GM23338 (cell line): ENCODE measurements at regions not wholly inside any gene's neighbourhood (a gene's known extent, or its start where the extent isn't known, plus 50 kb on each side); places are given as distances from the start of the nearest gene placed in this dataset.

ENCODE experiments used
- ATAC-seq: fragments of 200-7000 bp; cut with Tn5 transposase; 3 replicates; pipeline ENCODE4 v1.9.1; 2020
- DNase-seq: peaks from one replicate; pipeline ENCODE4 v3.0.0-alpha.2; 2015; ENCODE audit warnings: low spot score
- H2AFZ ChIP-seq: fragments of 200-600 bp; sonication (generic); 2 replicates; pipeline ENCODE4 v1.8.0; 2016; ENCODE audit warnings: antibody characterized with exemption, mild to moderate bottlenecking, moderate library complexity
- H3F3A ChIP-seq: fragments of 200-600 bp; sonication (generic); replicated peaks from 2 replicates; pipeline ENCODE4 v1.8.0; 2017; ENCODE audit warnings: antibody characterized with exemption, mixed run types, low read depth
- H3K27ac ChIP-seq: fragments of 200-600 bp; sonication (generic); 2 replicates; pipeline ENCODE4 v1.6.1; 2016; ENCODE audit warnings: low read depth
- H3K27me3 ChIP-seq: fragments of 200-600 bp; sonication (generic); 2 replicates; pipeline ENCODE4 v1.8.0; 2016; ENCODE audit warnings: mild to moderate bottlenecking, mixed run types, moderate library complexity; ENCODE audit not compliant: insufficient read depth
- H3K36me3 ChIP-seq: fragments of 200-600 bp; sonication (generic); 2 replicates; pipeline ENCODE4 v1.8.0; 2016; ENCODE audit warnings: mild to moderate bottlenecking; ENCODE audit not compliant: insufficient read depth
- H3K4me1 ChIP-seq: fragments of 200-600 bp; sonication (generic); 2 replicates; pipeline ENCODE4 v1.8.0; 2016; ENCODE audit warnings: mild to moderate bottlenecking, moderate library complexity; ENCODE audit not compliant: insufficient read depth
- H3K4me2 ChIP-seq: fragments of 200-600 bp; sonication (generic); 2 replicates; pipeline ENCODE4 v1.7.1; 2017; ENCODE audit warnings: mixed run types
- H3K4me3 ChIP-seq: fragments of 200-600 bp; sonication (generic); 2 replicates; pipeline ENCODE4 v1.6.1; 2016; ENCODE audit warnings: mixed run types
- H3K79me2 ChIP-seq: fragments of 200-600 bp; sonication (generic); replicated peaks from 2 replicates; pipeline ENCODE4 v1.8.0; 2017; ENCODE audit warnings: mild to moderate bottlenecking; ENCODE audit not compliant: insufficient read depth
- H3K9me2 ChIP-seq: fragments of 200-600 bp; sonication (generic); 2 replicates; pipeline ENCODE4 v1.8.0; 2017; ENCODE audit not compliant: insufficient read depth
- H4K20me1 ChIP-seq: fragments of 200-600 bp; sonication (generic); replicated peaks from 2 replicates; pipeline ENCODE4 v1.8.0; 2017; ENCODE audit warnings: mild to moderate bottlenecking; ENCODE audit not compliant: insufficient read depth
- H3K27ac Mint-ChIP-seq: 2 replicates; pipeline ENCODE4 v1.8.0; 2020; ENCODE audit warnings: inconsistent platforms, mild to moderate bottlenecking, moderate library complexity, mixed read lengths
- H3K27me3 Mint-ChIP-seq: 3 replicates; pipeline ENCODE4 v1.8.0; 2022; ENCODE audit warnings: low read depth, mild to moderate bottlenecking, moderate library complexity, mixed read lengths, inconsistent platforms; ENCODE audit not compliant: insufficient read depth, poor library complexity
- H3K36me3 Mint-ChIP-seq: 3 replicates; pipeline ENCODE4 v1.8.0; 2021; ENCODE audit warnings: low read depth, mild to moderate bottlenecking, inconsistent platforms, moderate library complexity, mixed read lengths
- H3K4me1 Mint-ChIP-seq: 3 replicates; pipeline ENCODE4 v1.8.0; 2020; ENCODE audit warnings: mild to moderate bottlenecking, inconsistent platforms, mixed read lengths
- H3K4me3 Mint-ChIP-seq: 3 replicates; pipeline ENCODE4 v1.8.0; 2021; ENCODE audit warnings: moderate library complexity, mild to moderate bottlenecking, inconsistent platforms, mixed read lengths
- H3K9me3 Mint-ChIP-seq: 3 replicates; pipeline ENCODE4 v1.8.0; 2020; ENCODE audit warnings: moderate library complexity, mild to moderate bottlenecking, inconsistent platforms, mixed read lengths
- CREB1 ChIP-seq: fragments of 250-450 bp; sonication (Bioruptor Pico); IDR thresholded peaks from 2 replicates; pipeline ENCODE4 v1.5.0; 2020; ENCODE audit warnings: low read depth, mild to moderate bottlenecking, moderate library complexity
- EZH2 ChIP-seq: fragments of 200-600 bp; sonication (generic); IDR thresholded peaks from one replicate; pipeline ENCODE4 v1.8.0; 2017; ENCODE audit warnings: antibody characterized with exemption, mild to moderate bottlenecking, low read depth; ENCODE audit not compliant: unreplicated experiment
- EZH2phosphoT487 ChIP-seq: fragments of 200-600 bp; sonication (generic); IDR thresholded peaks from one replicate; pipeline ENCODE4 v1.8.1; 2018; ENCODE audit warnings: antibody characterized with exemption; ENCODE audit not compliant: unreplicated experiment
- JUNB ChIP-seq: IDR thresholded peaks from one replicate; pipeline ENCODE4 v1.6.1; 2016; ENCODE audit warnings: antibody characterized with exemption; ENCODE audit not compliant: unreplicated experiment
- NANOG ChIP-seq: IDR thresholded peaks from 2 replicates; pipeline ENCODE4 v1.6.1; 2016; ENCODE audit warnings: antibody characterized with exemption, borderline replicate concordance
- POLR2AphosphoS5 ChIP-seq: IDR thresholded peaks from 2 replicates; pipeline ENCODE4 v1.6.1; 2016; ENCODE audit warnings: antibody characterized with exemption, low read depth
- STAT1 ChIP-seq: IDR thresholded peaks from one replicate; pipeline ENCODE4 v1.6.1; 2016; ENCODE audit warnings: antibody characterized with exemption; ENCODE audit not compliant: unreplicated experiment
- ZNF114 ChIP-seq: fragments of 250-450 bp; sonication (Bioruptor Pico); IDR thresholded peaks from 2 replicates; pipeline ENCODE4 v1.5.0; 2020; ENCODE audit warnings: mild to moderate bottlenecking, moderate library complexity
- ZNF331 ChIP-seq: fragments of 250-450 bp; sonication (Bioruptor Pico); IDR thresholded peaks from 2 replicates; pipeline ENCODE4 v1.5.0; 2020; ENCODE audit warnings: low read depth, mild to moderate bottlenecking, moderate library complexity
- ZNF462 ChIP-seq: fragments of 250-450 bp; sonication (Bioruptor Pico); IDR thresholded peaks from 2 replicates; pipeline ENCODE4 v1.5.0; 2020; ENCODE audit warnings: mild to moderate bottlenecking, moderate library complexity
- TF ChIP-seq, protein P1 (sequence below), 2 experiments: fragments of 200-600 bp in 1 of 2; sonication (generic) in 1 of 2; conservative IDR thresholded peaks; 2 replicates each; pipeline versions ENCODE4 v1.5.1 to v1.6.1; 2016 to 2017; ENCODE audit warnings: antibody characterized with exemption in 2 of 2, low read depth in 2 of 2, mild to moderate bottlenecking in 2 of 2, moderate library complexity in 1 of 2
- TF ChIP-seq, protein P2 (sequence below): IDR thresholded peaks from one replicate; pipeline ENCODE4 v1.6.1; 2018; ENCODE audit warnings: antibody characterized with exemption; ENCODE audit not compliant: unreplicated experiment
- TF ChIP-seq, protein P3 (sequence below): IDR thresholded peaks from 2 replicates; pipeline ENCODE4 v1.6.1; 2016; ENCODE audit warnings: antibody characterized with exemption

GRCh38 chr6:151185148-151185547, 54.6 kb upstream of the AKAP12 start:
- H3K9me2 ChIP-seq: peaks cover 6% of the 10 kb centered on the region; the same call in 1 of the 2 replicates
- Mint-ChIP-seq H3K4me1 (peaks cover 4% of the 10 kb centered on the region; the same call in 2 of the 3 replicates), H3K4me3 (no peak overlapping the region), H3K27ac (no peak overlapping the region), H3K36me3 (peaks cover 13% of the 10 kb centered on the region; the same call in 2 of the 3 replicates), H3K27me3 (peaks cover 3% of the 10 kb centered on the region), H3K9me3 (peaks cover 24% of the 10 kb centered on the region)
- ATAC-seq: no peak
- no peak for TF ChIP-seq EZH2phosphoT487
- TF ChIP-seq POLR2AphosphoS5: no peak
- no peak for TF ChIP-seq ZNF331
- no peak for TF ChIP-seq ZNF462
- no peak for TF ChIP-seq ZNF114 (CRISPR knock-in tag)
- TF ChIP-seq JUNB: no peak
- TF ChIP-seq STAT1: no peak
- TF ChIP-seq CREB1 (CRISPR knock-in tag): no peak
- TF ChIP-seq, protein P1, sequence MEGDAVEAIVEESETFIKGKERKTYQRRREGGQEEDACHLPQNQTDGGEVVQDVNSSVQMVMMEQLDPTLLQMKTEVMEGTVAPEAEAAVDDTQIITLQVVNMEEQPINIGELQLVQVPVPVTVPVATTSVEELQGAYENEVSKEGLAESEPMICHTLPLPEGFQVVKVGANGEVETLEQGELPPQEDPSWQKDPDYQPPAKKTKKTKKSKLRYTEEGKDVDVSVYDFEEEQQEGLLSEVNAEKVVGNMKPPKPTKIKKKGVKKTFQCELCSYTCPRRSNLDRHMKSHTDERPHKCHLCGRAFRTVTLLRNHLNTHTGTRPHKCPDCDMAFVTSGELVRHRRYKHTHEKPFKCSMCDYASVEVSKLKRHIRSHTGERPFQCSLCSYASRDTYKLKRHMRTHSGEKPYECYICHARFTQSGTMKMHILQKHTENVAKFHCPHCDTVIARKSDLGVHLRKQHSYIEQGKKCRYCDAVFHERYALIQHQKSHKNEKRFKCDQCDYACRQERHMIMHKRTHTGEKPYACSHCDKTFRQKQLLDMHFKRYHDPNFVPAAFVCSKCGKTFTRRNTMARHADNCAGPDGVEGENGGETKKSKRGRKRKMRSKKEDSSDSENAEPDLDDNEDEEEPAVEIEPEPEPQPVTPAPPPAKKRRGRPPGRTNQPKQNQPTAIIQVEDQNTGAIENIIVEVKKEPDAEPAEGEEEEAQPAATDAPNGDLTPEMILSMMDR (conservative IDR thresholded peaks at IDR 0.05; ENCODE audit: low read depth in 2 of 2): no peak
- no peak for TF ChIP-seq EZH2
- no peak for TF ChIP-seq NANOG
- TF ChIP-seq, protein P2, sequence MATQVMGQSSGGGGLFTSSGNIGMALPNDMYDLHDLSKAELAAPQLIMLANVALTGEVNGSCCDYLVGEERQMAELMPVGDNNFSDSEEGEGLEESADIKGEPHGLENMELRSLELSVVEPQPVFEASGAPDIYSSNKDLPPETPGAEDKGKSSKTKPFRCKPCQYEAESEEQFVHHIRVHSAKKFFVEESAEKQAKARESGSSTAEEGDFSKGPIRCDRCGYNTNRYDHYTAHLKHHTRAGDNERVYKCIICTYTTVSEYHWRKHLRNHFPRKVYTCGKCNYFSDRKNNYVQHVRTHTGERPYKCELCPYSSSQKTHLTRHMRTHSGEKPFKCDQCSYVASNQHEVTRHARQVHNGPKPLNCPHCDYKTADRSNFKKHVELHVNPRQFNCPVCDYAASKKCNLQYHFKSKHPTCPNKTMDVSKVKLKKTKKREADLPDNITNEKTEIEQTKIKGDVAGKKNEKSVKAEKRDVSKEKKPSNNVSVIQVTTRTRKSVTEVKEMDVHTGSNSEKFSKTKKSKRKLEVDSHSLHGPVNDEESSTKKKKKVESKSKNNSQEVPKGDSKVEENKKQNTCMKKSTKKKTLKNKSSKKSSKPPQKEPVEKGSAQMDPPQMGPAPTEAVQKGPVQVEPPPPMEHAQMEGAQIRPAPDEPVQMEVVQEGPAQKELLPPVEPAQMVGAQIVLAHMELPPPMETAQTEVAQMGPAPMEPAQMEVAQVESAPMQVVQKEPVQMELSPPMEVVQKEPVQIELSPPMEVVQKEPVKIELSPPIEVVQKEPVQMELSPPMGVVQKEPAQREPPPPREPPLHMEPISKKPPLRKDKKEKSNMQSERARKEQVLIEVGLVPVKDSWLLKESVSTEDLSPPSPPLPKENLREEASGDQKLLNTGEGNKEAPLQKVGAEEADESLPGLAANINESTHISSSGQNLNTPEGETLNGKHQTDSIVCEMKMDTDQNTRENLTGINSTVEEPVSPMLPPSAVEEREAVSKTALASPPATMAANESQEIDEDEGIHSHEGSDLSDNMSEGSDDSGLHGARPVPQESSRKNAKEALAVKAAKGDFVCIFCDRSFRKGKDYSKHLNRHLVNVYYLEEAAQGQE: no peak
- TF ChIP-seq, protein P3, sequence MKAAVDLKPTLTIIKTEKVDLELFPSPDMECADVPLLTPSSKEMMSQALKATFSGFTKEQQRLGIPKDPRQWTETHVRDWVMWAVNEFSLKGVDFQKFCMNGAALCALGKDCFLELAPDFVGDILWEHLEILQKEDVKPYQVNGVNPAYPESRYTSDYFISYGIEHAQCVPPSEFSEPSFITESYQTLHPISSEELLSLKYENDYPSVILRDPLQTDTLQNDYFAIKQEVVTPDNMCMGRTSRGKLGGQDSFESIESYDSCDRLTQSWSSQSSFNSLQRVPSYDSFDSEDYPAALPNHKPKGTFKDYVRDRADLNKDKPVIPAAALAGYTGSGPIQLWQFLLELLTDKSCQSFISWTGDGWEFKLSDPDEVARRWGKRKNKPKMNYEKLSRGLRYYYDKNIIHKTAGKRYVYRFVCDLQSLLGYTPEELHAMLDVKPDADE: no peak
- H3F3A ChIP-seq: no peaks in the 10 kb centered on the region
- no peak overlapping the region for H2AFZ ChIP-seq
- no peak for DNase-seq
- H3K4me3 ChIP-seq: no peak overlapping the region
- no peaks in the 10 kb centered on the region for H3K36me3 ChIP-seq
- H3K27me3 ChIP-seq: no peaks in the 10 kb centered on the region
- no peaks in the 10 kb centered on the region for H3K79me2 ChIP-seq
- no peaks in the 10 kb centered on the region for H4K20me1 ChIP-seq
- H3K27ac ChIP-seq: no peak overlapping the region
- H3K4me2 ChIP-seq: no peak overlapping the region
- H3K4me1 ChIP-seq: no peaks in the 10 kb centered on the region
